OCI-LY7 (cell line): ENCODE measurements at regions not wholly inside any gene's neighbourhood (a gene's known extent, or its start where the extent isn't known, plus 50 kb on each side); places are given as distances from the start of the nearest gene placed in this dataset.

Experiments
- BruUV-seq: library from RNA; stranded (reverse); fragments of 400-500 nt; replicated peaks from 2 replicates; lab custom pipeline; 2021; lab: Mats Ljungman, UMichigan
- CTCF ChIA-PET: fragments of 300-600 bp; sonication (Branson Sonifier 250); formaldehyde crosslinking; loops from one replicate; lab custom pipeline; 2022; ENCODE audit warnings: antibody characterized with exemption; ENCODE audit not compliant: unreplicated experiment; lab: Charles Lee
- POLR2A ChIA-PET: fragments of 300-600 bp; sonication (Branson Sonifier 250); formaldehyde crosslinking; loops from one replicate; lab custom pipeline; 2022; ENCODE audit warnings: antibody characterized with exemption; lab: Charles Lee
- DNase-seq: peaks from one replicate; pipeline ENCODE4 v3.0.0-alpha.2; 2015; ENCODE audit warnings: low spot score
- H2AFZ ChIP-seq: fragments of 200-600 bp; sonication (generic), shearing (Covaris generic); 2 replicates; pipeline ENCODE4 v1.6.1; 2014; ENCODE audit warnings: mild to moderate bottlenecking, antibody characterized with exemption, low read length, moderate library complexity
- H3K27ac ChIP-seq: fragments of 200-600 bp; sonication (generic); 2 replicates; pipeline ENCODE4 v1.5.1; 2014; ENCODE audit warnings: mixed run types, low read depth, mild to moderate bottlenecking, moderate library complexity, low read length, inconsistent platforms; ENCODE audit not compliant: poor library complexity, severe bottlenecking
- H3K36me3 ChIP-seq: fragments of 200-600 bp; sonication (generic); 2 replicates; pipeline ENCODE4 v1.6.1; 2014; ENCODE audit warnings: mild to moderate bottlenecking, antibody characterized with exemption, low read length, moderate library complexity, mixed read lengths; ENCODE audit not compliant: insufficient read depth
- H3K4me1 ChIP-seq: fragments of 200-600 bp; sonication (generic); 2 replicates; pipeline ENCODE4 v1.5.1; 2014; ENCODE audit warnings: mild to moderate bottlenecking, low read length; ENCODE audit not compliant: insufficient read depth, poor library complexity, severe bottlenecking
- H3K4me2 ChIP-seq: fragments of 200-600 bp; sonication (generic); 2 replicates; pipeline ENCODE4 v1.6.1; 2014; ENCODE audit warnings: mild to moderate bottlenecking, low read length
- H3K4me3 ChIP-seq: fragments of 200-600 bp; sonication (generic); 2 replicates; pipeline ENCODE4 v1.5.1; 2014; ENCODE audit warnings: mild to moderate bottlenecking, low read depth, low read length; ENCODE audit not compliant: poor library complexity, severe bottlenecking
- H3K79me2 ChIP-seq: fragments of 200-600 bp; sonication (generic); 2 replicates; pipeline ENCODE4 v1.6.1; 2016; ENCODE audit warnings: low read depth, mild to moderate bottlenecking, low read length, moderate library complexity, mixed read lengths; ENCODE audit not compliant: insufficient read depth
- H3K9me2 ChIP-seq: fragments of 200-600 bp; sonication (generic); 2 replicates; pipeline ENCODE4 v1.6.1; 2016; ENCODE audit warnings: mild to moderate bottlenecking, low read length, mixed read lengths; ENCODE audit not compliant: insufficient read depth
- H3K9me3 ChIP-seq: fragments of 200-600 bp; sonication (generic); 2 replicates; pipeline ENCODE4 v1.6.1; 2014; ENCODE audit warnings: mild to moderate bottlenecking, mixed run types, low read length, mixed read lengths
- H4K20me1 ChIP-seq: fragments of 200-600 bp; sonication (generic); 2 replicates; pipeline ENCODE4 v1.6.1; 2014; ENCODE audit warnings: mild to moderate bottlenecking, antibody characterized with exemption, low read length, moderate library complexity, mixed read lengths; ENCODE audit not compliant: insufficient read depth
- EZH2phosphoT487 ChIP-seq: fragments of 200-600 bp; sonication (generic); IDR thresholded peaks from 2 replicates; pipeline ENCODE4 v1.6.1; 2018; ENCODE audit warnings: low read depth, borderline replicate concordance, mild to moderate bottlenecking, mixed run types, antibody characterized with exemption, low read length, moderate library complexity, mixed read lengths
- intact Hi-C: fragments of 100-400 bp; cut with micrococcal nuclease; formaldehyde crosslinking; loops from one replicate; pipeline ENCODE4 v1.10.0; 2022; ENCODE audit not compliant: unreplicated experiment
- TF ChIP-seq, protein P1 (sequence below): fragments of 200-600 bp; sonication (generic); conservative IDR thresholded peaks from 2 replicates; pipeline ENCODE4 v1.5.1; 2014; ENCODE audit warnings: mild to moderate bottlenecking, antibody characterized with exemption, low read length, moderate library complexity, mixed read lengths

DNA sequence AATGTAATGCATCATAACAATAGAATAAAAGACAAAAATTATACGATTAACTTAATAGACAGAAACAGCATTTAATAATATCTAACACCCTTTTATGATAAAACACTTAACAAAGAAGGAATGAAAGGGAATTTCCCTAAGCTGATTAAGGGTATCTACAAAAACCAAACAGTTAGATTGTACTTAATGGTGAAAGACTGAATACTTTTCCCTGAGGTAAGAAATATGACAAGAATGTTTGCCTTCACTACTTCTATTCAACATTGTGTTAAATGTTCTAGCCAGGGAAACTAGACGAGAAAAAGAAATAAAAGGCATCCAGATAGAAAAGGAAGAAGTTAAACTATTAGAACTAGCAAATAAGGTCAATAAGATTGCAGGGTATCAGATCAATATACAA, 276.9 kb downstream of the BAMBI start:
- H4K20me1 ChIP-seq, result no peaks in the 10 kb centered on the region
- CTCF ChIA-PET, result no interaction called here
- TF ChIP-seq EZH2phosphoT487, result no peak
- TF ChIP-seq, protein P1, sequence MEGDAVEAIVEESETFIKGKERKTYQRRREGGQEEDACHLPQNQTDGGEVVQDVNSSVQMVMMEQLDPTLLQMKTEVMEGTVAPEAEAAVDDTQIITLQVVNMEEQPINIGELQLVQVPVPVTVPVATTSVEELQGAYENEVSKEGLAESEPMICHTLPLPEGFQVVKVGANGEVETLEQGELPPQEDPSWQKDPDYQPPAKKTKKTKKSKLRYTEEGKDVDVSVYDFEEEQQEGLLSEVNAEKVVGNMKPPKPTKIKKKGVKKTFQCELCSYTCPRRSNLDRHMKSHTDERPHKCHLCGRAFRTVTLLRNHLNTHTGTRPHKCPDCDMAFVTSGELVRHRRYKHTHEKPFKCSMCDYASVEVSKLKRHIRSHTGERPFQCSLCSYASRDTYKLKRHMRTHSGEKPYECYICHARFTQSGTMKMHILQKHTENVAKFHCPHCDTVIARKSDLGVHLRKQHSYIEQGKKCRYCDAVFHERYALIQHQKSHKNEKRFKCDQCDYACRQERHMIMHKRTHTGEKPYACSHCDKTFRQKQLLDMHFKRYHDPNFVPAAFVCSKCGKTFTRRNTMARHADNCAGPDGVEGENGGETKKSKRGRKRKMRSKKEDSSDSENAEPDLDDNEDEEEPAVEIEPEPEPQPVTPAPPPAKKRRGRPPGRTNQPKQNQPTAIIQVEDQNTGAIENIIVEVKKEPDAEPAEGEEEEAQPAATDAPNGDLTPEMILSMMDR, result no peak
- BruUV-seq, result no TSS peak
- DNase-seq, result no peak
- no peaks in the 10 kb centered on the region for H3K9me2 ChIP-seq
- no peaks in the 10 kb centered on the region for H3K4me1 ChIP-seq
- H3K9me3 ChIP-seq, result no peaks in the 10 kb centered on the region
- no peak overlapping the region for H3K27ac ChIP-seq
- H3K79me2 ChIP-seq, result no peaks in the 10 kb centered on the region
- intact Hi-C loops, result no loop called here
- no peak overlapping the region for H2AFZ ChIP-seq
- no peak overlapping the region for H3K4me2 ChIP-seq
- H3K36me3 ChIP-seq, result no peaks in the 10 kb centered on the region
- H3K4me3 ChIP-seq, result no peak overlapping the region
- POLR2A ChIA-PET, result no interaction called here

DNA sequence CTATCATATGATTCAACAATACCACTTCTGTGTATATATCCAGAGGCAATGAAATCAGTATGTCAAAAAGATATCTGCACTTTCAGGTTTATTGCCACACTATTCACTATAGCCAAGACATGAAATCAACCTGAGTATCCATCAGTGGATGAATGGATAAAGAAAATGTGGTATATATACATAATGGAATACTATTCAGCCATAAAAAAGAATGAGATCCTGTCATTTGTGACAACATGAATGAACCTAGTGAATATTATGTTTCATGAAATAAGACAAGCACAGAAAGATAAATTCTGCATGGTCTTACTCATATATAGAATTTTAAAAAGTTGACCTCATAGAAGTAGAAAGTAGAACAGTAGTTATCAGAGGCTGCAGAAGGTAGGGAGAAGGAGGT, 281.1 kb downstream of the BAMBI start:
- Histone ChIP-seq H3K9me3 (no peaks in the 10 kb centered on the region), H3K4me2 (no peak overlapping the region), H3K4me3 (no peak overlapping the region), H3K9me2 (no peaks in the 10 kb centered on the region), H3K79me2 (no peaks in the 10 kb centered on the region), H4K20me1 (no peaks in the 10 kb centered on the region), H3K27ac (no peak overlapping the region), H3K36me3 (no peaks in the 10 kb centered on the region), H2AFZ (no peak overlapping the region), H3K4me1 (no peaks in the 10 kb centered on the region)
- no TSS peak for BruUV-seq
- CTCF ChIA-PET, result no interaction called here
- DNase-seq, result no peak
- POLR2A ChIA-PET, result no interaction called here
- TF ChIP-seq, protein P1, result no peak
- no peak for TF ChIP-seq EZH2phosphoT487
- intact Hi-C loops, result no loop called here

DNA sequence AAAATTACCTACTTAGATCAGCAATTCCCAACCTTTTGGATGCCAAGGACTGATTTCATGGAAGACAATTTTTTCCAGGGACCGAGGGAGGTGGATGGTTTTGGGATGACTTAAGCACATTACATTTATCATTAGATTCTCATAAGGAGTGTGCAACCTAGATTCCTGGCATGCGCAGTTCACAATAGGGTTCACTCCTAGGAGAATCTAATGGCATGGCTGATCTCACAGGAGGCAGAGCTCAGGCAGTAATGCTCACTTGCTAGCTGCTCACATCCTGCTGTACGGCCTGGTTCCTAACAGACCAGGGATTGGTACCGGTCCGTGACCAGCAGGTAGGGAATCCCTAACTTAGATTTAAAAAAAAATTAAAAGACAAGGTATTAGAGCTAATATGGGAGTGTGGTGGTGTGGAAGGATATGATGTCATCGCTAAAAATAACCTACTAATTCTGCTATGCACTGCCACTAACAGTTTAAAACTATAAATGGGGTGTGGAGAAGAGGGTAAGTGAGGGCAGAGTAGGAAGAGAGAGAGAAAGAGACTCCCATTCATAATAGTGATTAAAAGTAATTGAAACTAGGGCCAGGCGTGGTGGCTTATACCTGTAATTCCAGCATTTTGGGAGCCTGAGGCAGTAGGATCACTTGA, 282.7 kb downstream of the BAMBI start:
- no peak overlapping the region for H3K4me2 ChIP-seq
- H3K79me2 ChIP-seq, result no peaks in the 10 kb centered on the region
- no peak overlapping the region for H3K4me3 ChIP-seq
- H3K4me1 ChIP-seq, result no peaks in the 10 kb centered on the region
- ChIA-PET CTCF (no interaction called here), POLR2A (no interaction called here)
- H3K9me2 ChIP-seq, result no peaks in the 10 kb centered on the region
- H4K20me1 ChIP-seq, result no peaks in the 10 kb centered on the region
- H3K27ac ChIP-seq, result no peak overlapping the region
- BruUV-seq, result no TSS peak
- intact Hi-C loops, result no loop called here
- TF ChIP-seq, protein P1, result no peak
- TF ChIP-seq EZH2phosphoT487, result no peak
- no peak for DNase-seq
- no peak overlapping the region for H2AFZ ChIP-seq
- H3K36me3 ChIP-seq, result no peaks in the 10 kb centered on the region
- no peaks in the 10 kb centered on the region for H3K9me3 ChIP-seq
